HCT116 (cell line): ENCODE measurements at regions not wholly inside any gene's neighbourhood (a gene's known extent, or its start where the extent isn't known, plus 50 kb on each side); places are given as distances from the start of the nearest gene placed in this dataset.

ENCODE experiments used
- ATAC-seq: fragments of 200-7000 bp; cut with Tn5 transposase; 2 replicates; pipeline ENCODE4 v1.9.1; 2020; ENCODE audit warnings: mild to moderate bottlenecking, moderate library complexity
- BruUV-seq: library from RNA; stranded (reverse); fragments of 400-500 nt; replicated peaks from 2 replicates; lab custom pipeline; 2021; lab: Mats Ljungman, UMichigan
- CTCF ChIA-PET: fragments of 300-600 bp; sonication (Branson Sonifier 250); formaldehyde crosslinking; loops from one replicate; lab custom pipeline; 2021; ENCODE audit warnings: antibody characterized with exemption; lab: Charles Lee
- POLR2A ChIA-PET: fragments of 300-600, 350-600 bp; sonication (Branson Sonifier 250); formaldehyde crosslinking; loops from one replicate; lab custom pipeline; 2021; ENCODE audit warnings: antibody characterized with exemption; lab: Charles Lee
- RAD21 ChIA-PET, 2 experiments: fragments of 300-600 bp; sonication (Branson Sonifier 250); formaldehyde crosslinking; loops; one replicate each; lab custom pipeline; 2023; ENCODE audit warnings: low total read pairs in 2 of 2; ENCODE audit not compliant: uncharacterized antibody in 2 of 2, unreplicated experiment in 2 of 2, low non-redundant PET in 1 of 2; lab: Charles Lee
- DNase-seq: peaks from one replicate; pipeline ENCODE4 v3.0.0-alpha.2; 2010; ENCODE audit warnings: low read depth, low spot score
- H2AFZ ChIP-seq: fragments of 200-600 bp; shearing (Covaris generic), sonication (generic); 2 replicates; pipeline ENCODE4 v1.6.1; 2017; ENCODE audit warnings: low read depth, mixed run types, mixed read lengths, antibody characterized with exemption, low read length; ENCODE audit not compliant: poor library complexity, severe bottlenecking
- H3K27ac ChIP-seq: 2 replicates; pipeline ENCODE4 v1.5.1; 2012; ENCODE audit warnings: low read depth, low read length
- H3K27me3 ChIP-seq: fragments of 200-600 bp; sonication (generic); 2 replicates; pipeline ENCODE4 v1.6.1; 2016; ENCODE audit warnings: mixed run types, low read length, mixed read lengths; ENCODE audit not compliant: insufficient read depth
- H3K36me3 ChIP-seq, 2 experiments: fragments of 200-500 bp in 1 of 2; fragments of 200-600 bp in 1 of 2; sonication (Bioruptor generic) in 1 of 2; sonication (generic) in 1 of 2; 2 replicates each; pipeline versions ENCODE4 v1.5.1 to v1.6.1; 2014 to 2016; ENCODE audit warnings: low read length in 2 of 2, inconsistent platforms in 1 of 2, mixed read lengths in 1 of 2, mixed run types in 1 of 2; ENCODE audit not compliant: insufficient read depth in 2 of 2, control insufficient read depth in 1 of 2
- H3K4me1 ChIP-seq, 2 experiments: fragments of 200-600 bp in 1 of 2; sonication (generic) in 1 of 2; 2 replicates each; pipeline versions ENCODE4 v1.5.1 to v1.6.1; 2012 to 2017; ENCODE audit warnings: low read length in 2 of 2, inconsistent platforms in 1 of 2, mild to moderate bottlenecking in 1 of 2, mixed read lengths in 1 of 2, mixed run types in 1 of 2, moderate library complexity in 1 of 2; ENCODE audit not compliant: insufficient read depth in 2 of 2, control insufficient read depth in 1 of 2
- H3K4me2 ChIP-seq: fragments of 200-600 bp; sonication (generic); 2 replicates; pipeline ENCODE4 v1.6.1; 2017; ENCODE audit warnings: mixed run types, low read length, mixed read lengths
- H3K4me3 ChIP-seq, 2 experiments: fragments of 200-600 bp in 1 of 2; sonication (generic) in 1 of 2; replicated peaks in 1 of 2; 2 replicates each; pipeline ENCODE4 v1.5.1; 2011 to 2016; ENCODE audit warnings: low read length in 2 of 2, control low read depth in 1 of 2, low read depth in 1 of 2, mild to moderate bottlenecking in 1 of 2, mixed read lengths in 1 of 2, mixed run types in 1 of 2
- H3K79me2 ChIP-seq: fragments of 200-600 bp; sonication (generic); 2 replicates; pipeline ENCODE4 v1.6.1; 2017; ENCODE audit warnings: mild to moderate bottlenecking, mixed run types, low read length, moderate library complexity, mixed read lengths; ENCODE audit not compliant: insufficient read depth
- H3K9ac ChIP-seq: fragments of 200-600 bp; sonication (generic); 2 replicates; pipeline ENCODE4 v1.6.1; 2016; ENCODE audit warnings: low read length, mixed read lengths
- H3K9me2 ChIP-seq: fragments of 200-600 bp; sonication (generic), shearing (Covaris generic); 2 replicates; pipeline ENCODE4 v1.6.1; 2017; ENCODE audit warnings: mixed run types, mild to moderate bottlenecking, moderate library complexity; ENCODE audit not compliant: insufficient read depth
- H3K9me3 ChIP-seq, 2 experiments: fragments of 200-500 bp in 1 of 2; fragments of 200-600 bp in 1 of 2; sonication (Bioruptor generic) in 1 of 2; sonication (generic) in 1 of 2; 2 replicates each; pipeline ENCODE4 v1.6.1; 2014 to 2017; ENCODE audit warnings: low read length in 2 of 2, mixed read lengths in 2 of 2, inconsistent platforms in 1 of 2, low read depth in 1 of 2, mild to moderate bottlenecking in 1 of 2, mixed run types in 1 of 2, moderate library complexity in 1 of 2; ENCODE audit not compliant: control insufficient read depth in 1 of 2, insufficient read depth in 1 of 2
- H4K20me1 ChIP-seq: fragments of 200-600 bp; sonication (generic), shearing (Covaris generic); 2 replicates; pipeline ENCODE4 v1.6.1; 2017; ENCODE audit warnings: mixed run types, mild to moderate bottlenecking, moderate library complexity; ENCODE audit not compliant: insufficient read depth
- CBX3 ChIP-seq: IDR thresholded peaks from 2 replicates; pipeline ENCODE4 v1.6.1; 2012; ENCODE audit warnings: low read depth
- CEBPB ChIP-seq: IDR thresholded peaks from 2 replicates; pipeline ENCODE4 v1.6.1; 2012; ENCODE audit warnings: low read depth
- CTCF ChIP-seq, 3 experiments: fragments of 200-600 bp in 1 of 3; sonication (generic) in 1 of 3; IDR thresholded peaks in 2 of 3; conservative IDR thresholded peaks in 1 of 3; 2 replicates each; pipeline ENCODE4 v1.5.1; 2012 to 2017; ENCODE audit warnings: low read depth in 2 of 3, low read length in 2 of 3, antibody characterized with exemption in 1 of 3, borderline replicate concordance in 1 of 3, control low read depth in 1 of 3, mild to moderate bottlenecking in 1 of 3, mixed read lengths in 1 of 3, mixed run types in 1 of 3, moderate library complexity in 1 of 3; ENCODE audit not compliant: insufficient read depth in 1 of 3
- EGR1 ChIP-seq: IDR thresholded peaks from 2 replicates; pipeline ENCODE4 v1.6.1; 2012; ENCODE audit warnings: low read depth
- ELF1 ChIP-seq: IDR thresholded peaks from 2 replicates; pipeline ENCODE4 v1.6.1; 2012; ENCODE audit warnings: low read depth, borderline replicate concordance
- EZH2 ChIP-seq: fragments of 200-600 bp; sonication (generic); IDR thresholded peaks from 2 replicates; pipeline ENCODE4 v1.6.1; 2017; ENCODE audit warnings: antibody characterized with exemption, mixed run types
- EZH2phosphoT487 ChIP-seq: fragments of 200-600 bp; IDR thresholded peaks from 2 replicates; pipeline ENCODE4 v1.6.1; 2018; ENCODE audit warnings: antibody characterized with exemption, borderline replicate concordance
- JUND ChIP-seq: IDR thresholded peaks from 2 replicates; pipeline ENCODE4 v1.6.1; 2012
- MAX ChIP-seq: IDR thresholded peaks from 2 replicates; pipeline ENCODE4 v1.6.1; 2012
- POLR2A ChIP-seq: IDR thresholded peaks from 2 replicates; pipeline ENCODE4 v1.7.0; 2011; ENCODE audit warnings: borderline replicate concordance; ENCODE audit not compliant: insufficient read depth, insufficient read length; ENCODE audit errors: extremely low read depth
- POLR2AphosphoS5 ChIP-seq: IDR thresholded peaks from 2 replicates; pipeline ENCODE4 v1.6.1; 2011; ENCODE audit warnings: mild to moderate bottlenecking, low read depth, low read length, moderate library complexity
- RAD21 ChIP-seq: IDR thresholded peaks from 2 replicates; pipeline ENCODE4 v1.6.1; 2012; ENCODE audit warnings: low read depth, mild to moderate bottlenecking
- SP1 ChIP-seq: IDR thresholded peaks from 2 replicates; pipeline ENCODE4 v1.6.1; 2012; ENCODE audit warnings: low read depth
- TCF7L2 ChIP-seq: IDR thresholded peaks from 2 replicates; pipeline ENCODE4 v1.7.0; 2011; ENCODE audit warnings: borderline replicate concordance, inconsistent platforms; ENCODE audit not compliant: insufficient read depth, insufficient read length; ENCODE audit errors: extremely low read depth
- ZBTB33 ChIP-seq: IDR thresholded peaks from 2 replicates; pipeline ENCODE4 v1.6.1; 2011; ENCODE audit warnings: mild to moderate bottlenecking, low read length, moderate library complexity; ENCODE audit not compliant: insufficient replicate concordance; ENCODE audit errors: extremely low read depth
- ZFX ChIP-seq: fragments of 450-650 bp; IDR thresholded peaks from 2 replicates; pipeline ENCODE4 v1.6.1; 2017
- ZNF274 ChIP-seq: fragments of 200-500 bp; sonication (Bioruptor generic); IDR thresholded peaks from 2 replicates; pipeline ENCODE4 v1.6.1; 2014; ENCODE audit warnings: mild to moderate bottlenecking, low read depth, low read length, inconsistent platforms
- intact Hi-C: fragments of 100-400 bp; cut with micrococcal nuclease; formaldehyde crosslinking; loops from 2 replicates; pipeline ENCODE4 v1.10.0; 2022
- TF ChIP-seq, protein P1 (sequence below): IDR thresholded peaks from 2 replicates; pipeline ENCODE4 v1.6.1; 2012

DNA sequence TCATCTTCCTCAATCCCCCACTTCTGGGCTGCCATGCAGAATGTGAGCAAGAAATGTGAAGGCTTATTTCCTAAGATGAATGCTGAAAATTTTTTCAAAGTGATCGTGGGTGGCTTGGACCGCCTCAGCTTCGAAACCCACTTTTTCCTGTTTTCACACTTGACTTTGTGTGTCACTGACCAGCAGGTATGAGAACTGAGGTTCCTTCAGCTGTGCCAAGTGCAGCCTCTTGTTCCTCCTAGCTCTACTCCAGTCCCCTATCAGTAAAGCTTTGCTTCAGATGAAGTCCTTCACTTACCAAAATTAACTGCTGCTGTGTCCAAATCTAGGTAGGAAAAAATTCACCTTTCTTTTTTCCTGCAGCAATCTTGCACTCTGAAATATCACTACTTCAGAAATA is 382.6 kb downstream of the DTWD2 start:
- Histone ChIP-seq H3K27me3 (no peaks in the 10 kb centered on the region), H3K4me1 (no peaks in the 10 kb centered on the region), H4K20me1 (no peaks in the 10 kb centered on the region), H3K27ac (no peak overlapping the region), H3K4me3 (no peak overlapping the region), H3K9me3 (no peaks in the 10 kb centered on the region), H3K9ac (no peak overlapping the region), H2AFZ (no peak overlapping the region), H3K36me3 (no peaks in the 10 kb centered on the region; a peak in 1 of 4 replicates), H3K4me2 (no peak overlapping the region), H3K79me2 (no peaks in the 10 kb centered on the region), H3K9me2 (no peaks in the 10 kb centered on the region)
- ATAC-seq (no peak), DNase-seq (no peak)
- TF ChIP-seq EGR1 (no peak), POLR2AphosphoS5 (no peak), RAD21 (no peak), EZH2phosphoT487 (no peak), CTCF (IDR thresholded peaks at IDR 0.05 in 2 of 3, conservative IDR thresholded peaks at IDR 0.05 in 1 of 3; ENCODE audit: borderline replicate concordance in 1 of 3, insufficient read depth in 1 of 3, low read depth in 2 of 3, low read length in 2 of 3) (no peak), ELF1 (no peak), ZBTB33 (no peak), JUND (no peak), CEBPB (no peak), EZH2 (no peak), SP1 (no peak), ZFX (no peak), MAX (no peak), ZNF274 (no peak), POLR2A (no peak), CBX3 (no peak), TCF7L2 (no peak)
- TF ChIP-seq, protein P1, sequence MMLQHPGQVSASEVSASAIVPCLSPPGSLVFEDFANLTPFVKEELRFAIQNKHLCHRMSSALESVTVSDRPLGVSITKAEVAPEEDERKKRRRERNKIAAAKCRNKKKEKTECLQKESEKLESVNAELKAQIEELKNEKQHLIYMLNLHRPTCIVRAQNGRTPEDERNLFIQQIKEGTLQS: no peak
- POLR2A ChIA-PET: no interaction called here
- CTCF ChIA-PET: no interaction called here
- no TSS peak for BruUV-seq
- intact Hi-C loops: no loop called here
- RAD21 ChIA-PET: no interaction called here
